ENCODE measurements at regions not wholly inside any gene's neighbourhood (a gene's known extent, or its start where the extent isn't known, plus 50 kb on each side); places are given as distances from the start of the nearest gene placed in this dataset.

DNA sequence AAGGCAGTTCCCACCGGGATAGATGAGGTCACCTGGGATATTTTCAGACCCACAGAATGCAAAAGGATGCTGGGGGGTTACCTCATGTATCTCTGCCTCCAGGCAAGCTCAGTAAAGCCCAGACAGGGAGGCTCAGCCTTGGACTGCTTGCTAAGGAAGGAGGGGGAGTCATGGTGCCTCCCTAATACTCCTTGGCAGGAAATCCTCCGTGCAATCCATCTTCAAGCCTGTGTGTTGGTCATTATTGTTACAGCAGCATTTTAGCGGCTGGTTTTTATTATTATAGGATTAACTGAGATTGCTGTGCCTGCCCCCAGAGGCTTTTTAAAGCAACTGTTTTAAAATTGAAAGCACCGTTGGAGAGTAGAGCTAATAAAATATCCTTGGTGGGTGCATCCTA is 188.5 kb upstream of the UBL3 start:
- TF ChIP-seq ZNF768 (tag by site-specific recombination; IDR thresholded peaks at IDR 0.05) (no peak), ZNF24 (tag by site-specific recombination; IDR thresholded peaks at IDR 0.05) (no peak), ZNF114 (tag by site-specific recombination; IDR thresholded peaks at IDR 0.05) (no peak), BCL11B (tag by site-specific recombination; IDR thresholded peaks at IDR 0.05; ENCODE audit: low read depth) (no peak), ZNF266 (tag by site-specific recombination; IDR thresholded peaks at IDR 0.05; ENCODE audit: low read depth) (no peak), KLF16 (tag by site-specific recombination; IDR thresholded peaks at IDR 0.05) (no peak), ZNF549 (tag by site-specific recombination; IDR thresholded peaks at IDR 0.05) (no peak), ZNF10 (tag by site-specific recombination; IDR thresholded peaks at IDR 0.05) (no peak), ZNF394 (tag by site-specific recombination; IDR thresholded peaks at IDR 0.05; ENCODE audit: borderline replicate concordance) (no peak), SP2 (tag by site-specific recombination; IDR thresholded peaks at IDR 0.05) (no peak)
- TF ChIP-seq, protein P1, sequence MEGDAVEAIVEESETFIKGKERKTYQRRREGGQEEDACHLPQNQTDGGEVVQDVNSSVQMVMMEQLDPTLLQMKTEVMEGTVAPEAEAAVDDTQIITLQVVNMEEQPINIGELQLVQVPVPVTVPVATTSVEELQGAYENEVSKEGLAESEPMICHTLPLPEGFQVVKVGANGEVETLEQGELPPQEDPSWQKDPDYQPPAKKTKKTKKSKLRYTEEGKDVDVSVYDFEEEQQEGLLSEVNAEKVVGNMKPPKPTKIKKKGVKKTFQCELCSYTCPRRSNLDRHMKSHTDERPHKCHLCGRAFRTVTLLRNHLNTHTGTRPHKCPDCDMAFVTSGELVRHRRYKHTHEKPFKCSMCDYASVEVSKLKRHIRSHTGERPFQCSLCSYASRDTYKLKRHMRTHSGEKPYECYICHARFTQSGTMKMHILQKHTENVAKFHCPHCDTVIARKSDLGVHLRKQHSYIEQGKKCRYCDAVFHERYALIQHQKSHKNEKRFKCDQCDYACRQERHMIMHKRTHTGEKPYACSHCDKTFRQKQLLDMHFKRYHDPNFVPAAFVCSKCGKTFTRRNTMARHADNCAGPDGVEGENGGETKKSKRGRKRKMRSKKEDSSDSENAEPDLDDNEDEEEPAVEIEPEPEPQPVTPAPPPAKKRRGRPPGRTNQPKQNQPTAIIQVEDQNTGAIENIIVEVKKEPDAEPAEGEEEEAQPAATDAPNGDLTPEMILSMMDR (tag by site-specific recombination; IDR thresholded peaks at IDR 0.05): no peak
- TF ChIP-seq, protein P2, sequence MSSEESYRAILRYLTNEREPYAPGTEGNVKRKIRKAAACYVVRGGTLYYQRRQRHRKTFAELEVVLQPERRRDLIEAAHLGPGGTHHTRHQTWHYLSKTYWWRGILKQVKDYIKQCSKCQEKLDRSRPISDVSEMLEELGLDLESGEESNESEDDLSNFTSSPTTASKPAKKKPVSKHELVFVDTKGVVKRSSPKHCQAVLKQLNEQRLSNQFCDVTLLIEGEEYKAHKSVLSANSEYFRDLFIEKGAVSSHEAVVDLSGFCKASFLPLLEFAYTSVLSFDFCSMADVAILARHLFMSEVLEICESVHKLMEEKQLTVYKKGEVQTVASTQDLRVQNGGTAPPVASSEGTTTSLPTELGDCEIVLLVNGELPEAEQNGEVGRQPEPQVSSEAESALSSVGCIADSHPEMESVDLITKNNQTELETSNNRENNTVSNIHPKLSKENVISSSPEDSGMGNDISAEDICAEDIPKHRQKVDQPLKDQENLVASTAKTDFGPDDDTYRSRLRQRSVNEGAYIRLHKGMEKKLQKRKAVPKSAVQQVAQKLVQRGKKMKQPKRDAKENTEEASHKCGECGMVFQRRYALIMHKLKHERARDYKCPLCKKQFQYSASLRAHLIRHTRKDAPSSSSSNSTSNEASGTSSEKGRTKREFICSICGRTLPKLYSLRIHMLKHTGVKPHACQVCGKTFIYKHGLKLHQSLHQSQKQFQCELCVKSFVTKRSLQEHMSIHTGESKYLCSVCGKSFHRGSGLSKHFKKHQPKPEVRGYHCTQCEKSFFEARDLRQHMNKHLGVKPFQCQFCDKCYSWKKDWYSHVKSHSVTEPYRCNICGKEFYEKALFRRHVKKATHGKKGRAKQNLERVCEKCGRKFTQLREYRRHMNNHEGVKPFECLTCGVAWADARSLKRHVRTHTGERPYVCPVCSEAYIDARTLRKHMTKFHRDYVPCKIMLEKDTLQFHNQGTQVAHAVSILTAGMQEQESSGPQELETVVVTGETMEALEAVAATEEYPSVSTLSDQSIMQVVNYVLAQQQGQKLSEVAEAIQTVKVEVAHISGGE (tag by site-specific recombination; conservative IDR thresholded peaks at IDR 0.05; ENCODE audit: low read depth): no peak
